COLO829 (cell line): ENCODE measurements at regions not wholly inside any gene's neighbourhood (a gene's known extent, or its start where the extent isn't known, plus 50 kb on each side); places are given as distances from the start of the nearest gene placed in this dataset.
A peak's percentile ranks its signal among the peaks of the same experiment; 100 is the strongest.

Source experiments
- DNase-seq: peaks from one replicate; pipeline ENCODE4 v3.0.0; 2012; ENCODE audit warnings: low spot score

GRCh38 chr11:112539741-112540140, 279.1 kb upstream of the PLET1 start:
- no peak for DNase-seq

GRCh38 chr11:112540261-112540660, 279.6 kb upstream of the PLET1 start:
- peak; percentile 25 for DNase-seq

GRCh38 chr11:112541140-112542046, 280.7 kb upstream of the PLET1 start:
- DNase-seq: no peak

- no peak for DNase-seq
Observed at GRCh38 chr11:112542479-112542878, 281.8 kb upstream of the PLET1 start.

DNA sequence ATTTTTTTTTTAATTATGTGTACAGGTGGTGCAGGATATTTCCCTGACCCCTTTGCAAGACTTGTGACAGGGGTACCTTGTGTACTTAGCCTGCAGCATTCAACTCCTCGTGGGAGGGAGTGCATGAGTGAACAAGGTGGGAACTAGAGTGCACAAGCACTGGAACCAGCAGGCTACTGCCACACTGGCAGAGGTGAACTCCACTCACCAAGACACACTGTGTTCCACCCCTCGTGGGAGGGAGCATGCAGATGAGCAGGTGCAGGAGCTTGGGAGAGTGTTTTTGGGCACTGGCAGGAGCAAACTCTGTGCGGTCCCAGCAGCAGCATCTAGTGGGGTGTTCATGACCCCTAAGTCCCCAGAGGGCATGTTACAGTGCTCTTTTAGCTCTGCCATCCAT, 282.7 kb upstream of the PLET1 start:
- no peak for DNase-seq

DNA sequence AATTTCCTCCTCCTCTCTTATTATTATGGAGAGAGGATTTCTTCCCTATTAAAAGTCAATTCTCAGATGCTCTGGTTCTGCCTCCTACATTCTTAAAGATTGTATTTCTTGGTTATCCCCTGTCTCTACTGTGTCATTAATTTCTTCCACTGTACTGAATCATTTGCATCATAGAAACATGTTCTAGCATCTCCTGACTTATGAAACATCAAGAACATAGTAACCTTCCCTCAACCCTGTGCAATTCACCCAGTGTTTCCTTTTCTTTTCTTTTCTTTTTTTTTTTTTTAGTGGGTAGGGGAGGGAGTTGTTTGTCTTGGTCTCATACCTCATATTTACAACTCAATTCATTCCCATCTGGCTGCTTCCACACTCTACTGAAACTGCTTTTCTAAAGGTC, 288.0 kb upstream of the PLET1 start:
- DNase-seq: no peak

DNA sequence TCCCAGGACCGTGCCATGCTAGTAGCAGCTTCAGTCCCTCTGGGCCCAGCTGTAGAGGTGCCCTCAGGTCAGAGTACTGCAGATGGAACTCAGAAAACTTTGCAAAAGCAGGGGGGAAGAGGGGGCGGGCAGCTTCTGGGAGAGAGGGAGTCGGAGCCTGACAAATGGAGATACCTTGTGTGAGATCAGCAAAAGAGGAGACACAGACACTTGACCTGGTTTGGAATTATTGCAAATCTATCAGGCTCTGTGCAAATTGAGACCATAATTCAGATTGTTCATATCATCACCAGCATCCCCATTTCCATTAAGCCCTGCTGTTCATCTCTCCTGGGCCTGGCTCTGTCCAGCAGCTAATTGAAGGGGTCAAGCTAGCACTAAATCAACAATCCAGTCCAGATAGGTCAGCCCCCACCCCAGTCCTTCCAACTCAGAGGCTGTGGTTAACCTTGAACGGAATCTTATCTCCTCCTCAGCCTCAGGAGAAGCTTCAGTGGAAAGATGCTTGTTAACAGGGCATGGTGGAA, 292.6 kb upstream of the PLET1 start:
- no peak for DNase-seq

DNA sequence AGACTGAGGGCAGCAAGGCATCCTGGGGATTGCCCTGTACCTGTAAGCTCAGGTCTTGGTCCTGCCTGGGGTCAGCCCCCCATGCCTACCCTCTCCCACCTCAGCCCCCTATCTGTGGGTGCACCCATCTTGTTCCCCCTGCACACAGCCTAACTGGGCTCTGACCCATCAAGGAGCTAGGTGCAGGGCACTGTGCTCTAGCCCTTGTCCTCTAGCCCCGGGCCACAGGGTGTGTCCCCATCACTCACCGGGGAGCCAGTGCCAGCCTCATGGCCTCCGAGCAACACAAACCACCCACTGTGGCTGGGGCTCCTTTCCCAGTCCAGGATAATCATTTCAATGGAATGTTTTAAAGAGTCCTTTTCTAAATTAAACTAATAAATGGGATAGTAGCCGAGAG, 293.9 kb upstream of the PLET1 start:
- no peak for DNase-seq

DNA sequence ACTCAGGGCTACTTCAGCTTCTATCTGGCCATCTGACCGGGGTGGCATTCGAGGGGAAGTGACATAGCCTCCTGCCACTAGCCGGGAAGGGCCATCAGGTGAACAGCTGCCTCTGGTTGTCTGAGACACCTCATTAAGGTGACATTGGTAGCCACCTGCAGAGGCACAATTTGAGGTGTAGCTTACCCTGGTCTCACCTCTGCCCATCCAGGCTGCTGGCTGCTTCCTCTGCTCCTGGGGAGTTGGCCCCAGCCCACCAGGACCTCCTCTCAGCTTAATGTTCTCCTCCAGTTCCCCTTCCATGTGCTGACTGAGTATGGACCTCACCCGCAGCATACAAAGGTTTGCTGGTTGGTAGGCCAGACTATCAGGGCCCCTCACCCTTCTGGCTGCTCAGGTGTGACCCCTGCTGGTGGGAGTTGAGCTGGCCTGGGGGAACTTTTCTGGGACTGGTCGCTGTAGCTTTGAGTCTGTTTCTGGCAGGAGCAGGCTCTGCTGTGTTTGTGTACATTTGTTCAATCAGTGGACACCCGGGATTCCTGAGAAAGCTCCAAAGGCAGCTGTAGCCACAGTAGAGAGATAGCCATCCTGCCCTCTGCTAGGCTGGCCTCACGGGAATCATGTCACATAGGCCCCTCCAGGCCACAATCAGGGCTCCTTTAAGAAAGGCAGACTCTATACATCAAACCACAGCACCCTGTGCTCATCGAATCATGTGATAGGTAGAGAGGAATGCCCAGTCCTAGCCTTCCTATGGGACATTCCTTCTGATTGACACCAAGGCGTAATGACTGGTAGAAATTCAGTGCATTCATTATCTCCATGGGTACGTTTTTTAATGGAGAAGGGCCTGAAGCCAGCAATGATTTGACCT, 295.1 kb upstream of the PLET1 start:
- DNase-seq: peak; percentile 37

GRCh38 chr11:112558691-112559090, 298.0 kb upstream of the PLET1 start:
- DNase-seq: no peak

DNA sequence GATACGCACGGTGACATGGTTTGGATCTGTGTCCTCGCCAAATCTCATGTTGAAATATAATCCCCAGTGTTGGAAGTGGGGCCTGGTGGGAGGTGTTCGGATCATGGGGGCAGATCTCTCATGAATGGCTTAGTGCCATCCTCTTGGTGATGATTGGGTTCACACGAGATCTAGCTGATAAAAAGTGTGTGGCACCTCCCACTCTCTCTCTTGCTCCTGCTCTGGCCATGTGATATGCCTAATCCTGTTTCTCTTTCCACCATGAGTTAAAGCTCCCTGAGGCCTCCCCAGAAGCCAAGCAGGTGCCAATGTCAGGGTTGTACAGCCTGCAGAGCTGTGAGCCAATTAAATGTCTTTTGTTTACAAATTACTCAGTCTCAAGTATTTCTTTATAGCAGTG, 303.1 kb upstream of the PLET1 start:
- DNase-seq: no peak

GRCh38 chr11:112564228-112564955, 303.7 kb upstream of the PLET1 start:
- DNase-seq: peak; percentile 71

GRCh38 chr11:112565551-112565950, 304.9 kb upstream of the PLET1 start:
- no peak for DNase-seq

GRCh38 chr11:112566124-112566523, 305.5 kb upstream of the PLET1 start:
- DNase-seq: no peak

- no peak for DNase-seq
Observed at GRCh38 chr11:112570333-112570732, 309.7 kb upstream of the PLET1 start.

DNA sequence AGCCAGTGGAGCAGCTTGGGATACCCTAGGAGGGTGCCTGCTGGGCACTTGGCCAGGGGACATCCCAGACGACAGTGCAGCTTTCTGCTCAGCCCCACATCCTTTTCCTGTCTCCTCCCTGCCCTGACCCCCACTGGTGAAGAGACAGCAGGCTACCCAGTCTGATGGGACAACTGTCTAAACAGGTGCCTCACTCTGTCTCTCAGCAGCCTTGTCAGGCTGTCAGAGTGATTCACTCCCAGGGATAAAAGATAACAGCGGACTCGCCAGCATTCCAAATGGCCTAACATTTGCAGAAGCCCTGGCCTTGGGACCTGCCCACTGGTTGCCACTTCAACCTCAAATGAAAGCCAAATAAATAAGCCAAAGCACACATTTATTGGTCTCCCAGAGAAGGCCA, 318.6 kb upstream of the PLET1 start:
- no peak for DNase-seq

GRCh38 chr11:112580864-112581263, 320.2 kb upstream of the PLET1 start:
- no peak for DNase-seq

- DNase-seq: no peak
Observed at GRCh38 chr11:112581747-112582146, 321.1 kb upstream of the PLET1 start.

GRCh38 chr11:112582366-112582765, 321.7 kb upstream of the PLET1 start:
- peak; percentile 28 for DNase-seq

- no peak for DNase-seq
Observed at GRCh38 chr11:112583261-112583893, 322.7 kb upstream of the PLET1 start.

GRCh38 chr11:112584672-112585071, 324.0 kb upstream of the PLET1 start:
- no peak for DNase-seq

GRCh38 chr11:112587664-112588063, 327.0 kb upstream of the PLET1 start:
- no peak for DNase-seq
